Kidney (tissue), 13 donors: ENCODE measurements at regions not wholly inside any gene's neighbourhood (a gene's known extent, or its start where the extent isn't known, plus 50 kb on each side); places are given as distances from the start of the nearest gene placed in this dataset.

ENCODE experiments used
- DNase-seq, 5 donors: peaks; one replicate each; pipeline ENCODE4 v3.0.0-alpha.2; 2013 to 2020
- FAIRE-seq: peaks from 2 replicates; lab custom pipeline; 2012; peaks lifted over from hg19 to GRCh38; lab: Jason Lieb, UNC
- H3K27ac ChIP-seq, 2 donors: one replicate each; pipeline ENCODE4 v1.7.0; 2013; ENCODE audit warnings: low read depth in 2 of 2, low read length in 2 of 2, inconsistent platforms in 1 of 2
- H3K27me3 ChIP-seq: one replicate; pipeline ENCODE4 v1.7.1; 2013; ENCODE audit warnings: low read length, inconsistent platforms; ENCODE audit not compliant: control insufficient read depth, insufficient read depth
- H3K36me3 ChIP-seq, 3 donors: one replicate each; pipeline versions ENCODE4 v1.7.0 to v1.7.1; 2013; ENCODE audit warnings: low read length in 3 of 3, control low read depth in 1 of 3, inconsistent platforms in 1 of 3; ENCODE audit not compliant: insufficient read depth in 3 of 3, control insufficient read depth in 2 of 3
- H3K4me1 ChIP-seq, 3 donors: one replicate each; pipeline versions ENCODE4 v1.7.0 to v1.7.1; 2013; ENCODE audit warnings: low read length in 3 of 3, inconsistent platforms in 1 of 3, low read depth in 1 of 3; ENCODE audit not compliant: control insufficient read depth in 2 of 3, insufficient read depth in 2 of 3
- H3K4me3 ChIP-seq, 3 donors: one replicate each; pipeline versions ENCODE4 v1.7.0 to v1.8.1; 2013; ENCODE audit warnings: low read length in 3 of 3, control low read depth in 1 of 3, inconsistent platforms in 1 of 3
- H3K9ac ChIP-seq, 3 donors: one replicate each; pipeline versions ENCODE4 v1.7.0 to v1.7.1; 2013; ENCODE audit warnings: low read length in 3 of 3, control low read depth in 1 of 3, inconsistent platforms in 1 of 3
- H3K9me3 ChIP-seq, 3 donors: one replicate each; pipeline versions ENCODE4 v1.7.0 to v1.7.1; 2013; ENCODE audit warnings: low read length in 3 of 3, control low read depth in 1 of 3, inconsistent platforms in 1 of 3; ENCODE audit not compliant: control insufficient read depth in 2 of 3, insufficient read depth in 1 of 3
- intact Hi-C: fragments of 100-400 bp; cut with DNase I; formaldehyde crosslinking; loops from one replicate; pipeline ENCODE4 v1.11.1; 2022
- TF ChIP-seq, protein P1 (sequence below): IDR thresholded peaks from 3 replicates; pipeline ENCODE4 v1.5.1; 2012; ENCODE audit warnings: mild to moderate bottlenecking, moderate library complexity, borderline replicate concordance; ENCODE audit not compliant: insufficient read depth; ENCODE audit errors: extremely low read depth
- donor health status: control.
- donor health status: control.
- donor health status: control.
- donor health status: control.
- donor health status: control.
- donor health status: DM: yes; HTN: yes; CAD: no.
- donor health status: Normal renal cell carcinoma (clear cell type).

GRCh38 chr9:105044518-105044917, 116.6 kb upstream of the ABCA1 start:
- intact Hi-C loops, result no loop called here
- FAIRE-seq (no peak), DNase-seq (no peak)
- Histone ChIP-seq H3K27ac (no peak overlapping the region), H3K4me3 (no peak overlapping the region), H3K27me3 (no peaks in the 10 kb centered on the region), H3K36me3 (no peaks in the 10 kb centered on the region), H3K9me3 (no peaks in the 10 kb centered on the region), H3K9ac (no peak overlapping the region), H3K4me1 (peaks cover 0 to 4% (median 0%) of the 10 kb centered on the region in 3 donors)
- TF ChIP-seq, protein P1, sequence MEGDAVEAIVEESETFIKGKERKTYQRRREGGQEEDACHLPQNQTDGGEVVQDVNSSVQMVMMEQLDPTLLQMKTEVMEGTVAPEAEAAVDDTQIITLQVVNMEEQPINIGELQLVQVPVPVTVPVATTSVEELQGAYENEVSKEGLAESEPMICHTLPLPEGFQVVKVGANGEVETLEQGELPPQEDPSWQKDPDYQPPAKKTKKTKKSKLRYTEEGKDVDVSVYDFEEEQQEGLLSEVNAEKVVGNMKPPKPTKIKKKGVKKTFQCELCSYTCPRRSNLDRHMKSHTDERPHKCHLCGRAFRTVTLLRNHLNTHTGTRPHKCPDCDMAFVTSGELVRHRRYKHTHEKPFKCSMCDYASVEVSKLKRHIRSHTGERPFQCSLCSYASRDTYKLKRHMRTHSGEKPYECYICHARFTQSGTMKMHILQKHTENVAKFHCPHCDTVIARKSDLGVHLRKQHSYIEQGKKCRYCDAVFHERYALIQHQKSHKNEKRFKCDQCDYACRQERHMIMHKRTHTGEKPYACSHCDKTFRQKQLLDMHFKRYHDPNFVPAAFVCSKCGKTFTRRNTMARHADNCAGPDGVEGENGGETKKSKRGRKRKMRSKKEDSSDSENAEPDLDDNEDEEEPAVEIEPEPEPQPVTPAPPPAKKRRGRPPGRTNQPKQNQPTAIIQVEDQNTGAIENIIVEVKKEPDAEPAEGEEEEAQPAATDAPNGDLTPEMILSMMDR, result no peak

DNA sequence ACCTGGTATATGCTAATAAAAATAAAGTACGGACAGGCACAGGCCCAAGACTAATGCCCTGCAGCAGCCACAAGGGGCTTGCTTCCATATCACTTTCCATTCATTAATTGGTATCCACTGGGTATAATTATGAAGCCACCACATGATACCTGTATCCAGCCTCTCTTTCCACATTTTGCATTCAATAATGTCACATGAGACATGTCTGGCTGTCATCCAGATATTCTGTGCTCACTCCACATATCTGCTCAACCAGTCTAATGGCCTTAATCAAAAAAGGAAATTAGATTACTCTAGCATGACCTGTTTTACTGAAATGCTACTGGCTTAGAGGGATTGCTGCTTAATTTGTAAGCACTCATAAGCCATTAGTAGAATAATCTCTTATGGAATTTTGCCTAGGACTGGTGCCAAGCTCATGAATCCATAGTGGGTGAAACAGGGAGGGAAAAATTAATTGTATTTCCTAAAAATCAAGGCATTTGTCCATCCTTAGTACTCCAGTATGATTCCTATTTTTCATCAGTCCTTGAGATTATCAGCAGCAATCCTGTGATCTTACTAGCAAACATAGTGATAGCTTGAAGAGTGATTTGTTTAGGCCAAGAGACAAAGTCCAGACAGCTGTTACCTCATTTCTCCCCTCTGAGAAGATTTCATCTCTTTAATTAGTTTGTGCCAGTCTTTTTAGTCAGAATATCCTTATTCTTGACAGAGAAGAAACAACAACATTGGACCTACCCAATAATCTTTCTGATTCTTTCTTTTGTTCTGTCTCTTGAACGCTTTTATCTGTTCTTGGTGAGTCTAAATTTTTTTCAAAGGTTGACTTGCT, 119.2 kb upstream of the ABCA1 start:
- DNase-seq (peak in 2 of 5 donors; percentile 31 to 47), FAIRE-seq (no peak)
- Histone ChIP-seq H3K9ac (no peak overlapping the region), H3K4me1 (peaks cover 0 to 4% (median 0%) of the 10 kb centered on the region in 3 donors), H3K9me3 (no peaks in the 10 kb centered on the region), H3K36me3 (no peaks in the 10 kb centered on the region), H3K27me3 (no peaks in the 10 kb centered on the region), H3K4me3 (no peak overlapping the region), H3K27ac (no peak overlapping the region)
- TF ChIP-seq, protein P1, result no peak
- intact Hi-C loops, result no loop called here

- no peaks in the 10 kb centered on the region for H3K36me3 ChIP-seq
- intact Hi-C loops, result no loop called here
- FAIRE-seq, result no peak
- H3K4me1 ChIP-seq, result peaks cover 0 to 4% (median 0%) of the 10 kb centered on the region in 3 donors
- no peak for DNase-seq
- H3K27me3 ChIP-seq, result no peaks in the 10 kb centered on the region
- no peak overlapping the region for H3K9ac ChIP-seq
- no peak overlapping the region for H3K4me3 ChIP-seq
- H3K27ac ChIP-seq, result no peak overlapping the region
- TF ChIP-seq, protein P1, result no peak
- H3K9me3 ChIP-seq, result no peaks in the 10 kb centered on the region
Observed at GRCh38 chr9:105047742-105048041, 119.7 kb upstream of the ABCA1 start.
